Psoas muscle (tissue), 7 donors: ENCODE measurements at regions not wholly inside any gene's neighbourhood (a gene's known extent, or its start where the extent isn't known, plus 50 kb on each side); places are given as distances from the start of the nearest gene placed in this dataset.

Experiments
- ATAC-seq, 4 donors: fragments of 200-7000 bp; cut with Tn5 transposase; one replicate each; pipeline ENCODE4 v1.9.1; 2020; ENCODE audit warnings: moderate library complexity in 3 of 4, mild to moderate bottlenecking in 2 of 4
- DNase-seq, 2 donors: peaks; one replicate each; pipeline ENCODE4 v3.0.0-alpha.2; 2020
- H3K27ac ChIP-seq: fragments of 200-600 bp; one replicate; pipeline ENCODE4 v1.8.0; 2022
- H3K27me3 ChIP-seq, 3 donors: fragments of 200-600 bp in 1 of 3; one replicate each; pipeline versions ENCODE4 v1.6.1 to v1.8.0; 2013 to 2022; ENCODE audit warnings: low read length in 2 of 3, mild to moderate bottlenecking in 2 of 3, moderate library complexity in 1 of 3; ENCODE audit not compliant: insufficient read depth in 3 of 3
- H3K36me3 ChIP-seq, 2 donors: fragments of 200-600 bp in 1 of 2; one replicate each; pipeline versions ENCODE4 v1.6.1 to v1.8.0; 2013 to 2022; ENCODE audit warnings: low read depth in 1 of 2, mild to moderate bottlenecking in 1 of 2, moderate library complexity in 1 of 2; ENCODE audit not compliant: insufficient read depth in 1 of 2
- H3K4me1 ChIP-seq: fragments of 200-600 bp; one replicate; pipeline ENCODE4 v1.8.0; 2022
- H3K4me3 ChIP-seq: fragments of 200-600 bp; one replicate; pipeline ENCODE4 v1.8.0; 2022; ENCODE audit warnings: mild to moderate bottlenecking
- H3K9me3 ChIP-seq: fragments of 200-600 bp; one replicate; pipeline ENCODE4 v1.8.0; 2022
- WGBS, 3 donors: extraction: QIAGEN DNeasy Blood & Tissue Kit; methylation state at CpG; one replicate each; pipeline versions ENCODE4 v1.1.6 to v1.1.7; 2013; 5-methylcytosine and 5-hydroxymethylcytosine counted together
- intact Hi-C, 2 donors: fragments of 100-400 bp; cut with DNase I; formaldehyde crosslinking; loops; one replicate each; pipeline versions ENCODE4 v1.11.0 to v1.14.2; 2022
- TF ChIP-seq, protein P1 (sequence below): fragments of 200-600 bp; IDR thresholded peaks from one replicate; pipeline ENCODE4 v1.8.0; 2022; ENCODE audit warnings: antibody characterized with exemption
- donor health status: healthy with polysubstance abuse.
- donor health status: DM: no; HTN: no; CAD: no; lungs with moderate emphysema.
- donor health status: Bipolar disorder and iron deficiency.
- donor health status: healthy.
- donor health status: DM: yes; HTN: yes; CAD: no.
- donor health status: DM: no; HTN: no; CAD: no.
- donor health status: DM: yes; HTN: yes; CAD: no.

DNA sequence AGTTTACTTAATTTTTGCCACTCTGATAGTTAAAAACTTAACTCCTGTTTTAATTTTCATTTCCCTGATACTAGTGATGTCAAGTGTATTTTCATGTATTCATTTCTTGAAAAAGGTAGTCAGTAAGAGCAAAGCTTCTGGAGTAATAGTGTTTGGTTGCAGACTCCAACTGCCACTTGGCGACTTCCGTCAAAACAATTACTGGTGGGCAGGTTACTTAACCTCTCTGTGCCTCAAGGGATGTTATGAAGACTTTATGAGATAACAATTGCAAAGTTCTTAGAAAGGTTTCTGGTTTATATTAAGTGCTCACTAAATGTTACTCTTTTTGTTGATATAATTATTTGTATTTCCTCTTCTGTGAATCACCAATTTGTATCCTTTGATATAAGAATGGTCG is 129.7 kb downstream of the NFKBIZ start:
- no peak for ATAC-seq
- whole genome bisulfite sequencing, 3 donors = 78 to 91% (median 79%) methylated on average over 3 of the region's 3 CpGs
- DNase-seq = no peak
- Histone ChIP-seq H3K36me3 (no peaks in the 10 kb centered on the region), H3K4me3 (no peak overlapping the region), H3K27me3 (peaks cover 0 to 2% (median 0%) of the 10 kb centered on the region in 3 donors), H3K9me3 (no peaks in the 10 kb centered on the region), H3K4me1 (peaks cover 8% of the 10 kb centered on the region), H3K27ac (no peak overlapping the region)
- intact Hi-C loops = no loop called here
- TF ChIP-seq, protein P1, sequence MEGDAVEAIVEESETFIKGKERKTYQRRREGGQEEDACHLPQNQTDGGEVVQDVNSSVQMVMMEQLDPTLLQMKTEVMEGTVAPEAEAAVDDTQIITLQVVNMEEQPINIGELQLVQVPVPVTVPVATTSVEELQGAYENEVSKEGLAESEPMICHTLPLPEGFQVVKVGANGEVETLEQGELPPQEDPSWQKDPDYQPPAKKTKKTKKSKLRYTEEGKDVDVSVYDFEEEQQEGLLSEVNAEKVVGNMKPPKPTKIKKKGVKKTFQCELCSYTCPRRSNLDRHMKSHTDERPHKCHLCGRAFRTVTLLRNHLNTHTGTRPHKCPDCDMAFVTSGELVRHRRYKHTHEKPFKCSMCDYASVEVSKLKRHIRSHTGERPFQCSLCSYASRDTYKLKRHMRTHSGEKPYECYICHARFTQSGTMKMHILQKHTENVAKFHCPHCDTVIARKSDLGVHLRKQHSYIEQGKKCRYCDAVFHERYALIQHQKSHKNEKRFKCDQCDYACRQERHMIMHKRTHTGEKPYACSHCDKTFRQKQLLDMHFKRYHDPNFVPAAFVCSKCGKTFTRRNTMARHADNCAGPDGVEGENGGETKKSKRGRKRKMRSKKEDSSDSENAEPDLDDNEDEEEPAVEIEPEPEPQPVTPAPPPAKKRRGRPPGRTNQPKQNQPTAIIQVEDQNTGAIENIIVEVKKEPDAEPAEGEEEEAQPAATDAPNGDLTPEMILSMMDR = no peak

DNA sequence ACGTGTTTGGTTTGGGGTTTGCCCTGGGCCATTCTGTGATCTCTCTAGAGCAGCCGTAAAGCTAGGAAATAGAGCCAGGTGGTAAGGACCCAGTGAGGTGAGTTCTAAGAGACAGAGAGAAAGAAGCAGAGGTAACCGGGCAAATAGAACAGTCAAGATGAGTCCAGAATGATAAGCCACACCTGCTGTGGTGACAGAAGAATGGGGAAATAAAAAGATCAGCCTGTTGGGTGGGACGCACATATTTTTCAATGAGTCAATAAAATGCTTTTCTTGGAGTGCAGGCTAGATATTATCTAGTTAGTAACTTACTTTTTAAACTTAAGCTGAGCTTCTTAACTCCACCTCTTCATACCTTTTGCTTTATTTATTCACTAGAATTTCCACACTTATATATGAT is 135.0 kb downstream of the NFKBIZ start:
- no peaks in the 10 kb centered on the region for H3K4me1 ChIP-seq
- no peak for ATAC-seq
- 75 to 94% (median 78%) methylated on average over 4 of the region's 4 CpGs for WGBS, 3 donors
- intact Hi-C loops = loop anchor here in 1 of 2 donors (10.0 kb wide), 1 partner anchor 170 kb away; no protein-coding TSS in a partner anchor
- TF ChIP-seq, protein P1 = no peak
- no peak for DNase-seq
- H3K9me3 ChIP-seq = no peaks in the 10 kb centered on the region
- peaks cover 0 to 2% (median 0%) of the 10 kb centered on the region in 3 donors for H3K27me3 ChIP-seq
- H3K4me3 ChIP-seq = no peak overlapping the region
- no peaks in the 10 kb centered on the region for H3K36me3 ChIP-seq
- no peak overlapping the region for H3K27ac ChIP-seq

DNA sequence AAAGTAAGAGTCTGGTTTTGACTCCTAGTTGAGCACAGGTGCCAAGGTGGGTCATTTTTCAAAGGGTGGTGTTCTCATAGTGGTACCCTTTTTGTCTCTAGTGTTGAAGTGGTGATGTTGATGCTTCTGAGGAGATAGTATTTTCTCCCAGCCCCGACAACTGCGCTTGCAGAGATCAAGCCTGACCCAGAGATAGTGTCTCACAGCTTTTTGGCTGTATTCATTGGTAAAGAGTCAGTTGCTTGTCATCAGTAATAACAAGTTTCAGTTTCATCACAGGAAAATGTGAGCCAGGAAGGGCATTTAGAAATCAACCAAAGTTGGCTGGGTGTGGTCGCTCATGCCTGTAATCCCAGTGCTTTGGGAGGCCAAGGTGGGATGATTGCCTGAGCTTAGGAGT is 139.3 kb downstream of the NFKBIZ start:
- Histone ChIP-seq H3K27me3 (no peaks in the 10 kb centered on the region), H3K27ac (no peak overlapping the region), H3K4me3 (no peak overlapping the region), H3K9me3 (no peaks in the 10 kb centered on the region), H3K36me3 (no peaks in the 10 kb centered on the region), H3K4me1 (no peaks in the 10 kb centered on the region)
- 76 to 95% (median 92%) methylated on average over 3 of the region's 3 CpGs for WGBS, 3 donors
- intact Hi-C loops = loop anchor here in 1 of 2 donors (10.0 kb wide), 1 partner anchor 174 kb away; no protein-coding TSS in a partner anchor
- DNase-seq = no peak
- ATAC-seq = no peak
- TF ChIP-seq, protein P1 = no peak

DNA sequence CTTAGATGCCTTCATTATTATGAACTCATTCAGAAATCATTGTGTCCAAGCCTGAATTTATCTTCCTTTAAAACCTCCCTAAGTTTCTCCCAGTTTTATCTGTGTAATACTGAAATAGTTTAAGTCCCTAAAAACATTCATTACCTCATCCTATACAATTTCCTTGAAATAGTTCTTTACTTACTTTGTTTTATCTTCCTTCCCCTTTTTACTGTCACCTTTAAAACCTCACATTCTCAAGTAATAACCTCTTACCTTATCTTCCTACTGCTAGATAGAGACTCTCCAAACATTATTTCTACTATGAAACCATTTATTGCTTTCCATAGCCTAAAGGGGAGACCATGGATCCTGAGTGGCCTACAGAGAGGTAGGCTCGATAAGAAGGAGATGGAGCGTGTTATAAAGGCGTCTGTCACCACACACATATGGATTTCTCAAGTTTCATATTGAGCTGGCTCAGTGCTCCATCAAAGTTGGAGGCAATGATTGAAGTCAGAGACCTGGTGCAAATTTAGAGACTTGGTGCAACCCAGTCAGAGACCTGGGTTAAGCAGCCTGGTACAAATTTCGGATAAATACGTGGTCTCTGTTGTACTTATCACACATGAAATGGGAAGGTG is 140.4 kb downstream of the NFKBIZ start:
- no peak for DNase-seq
- 70 to 82% (median 73%) methylated on average over 5 of the region's 5 CpGs for WGBS, 3 donors
- TF ChIP-seq, protein P1 = no peak
- Histone ChIP-seq H3K27me3 (no peaks in the 10 kb centered on the region), H3K27ac (no peak overlapping the region), H3K4me3 (no peak overlapping the region), H3K36me3 (no peaks in the 10 kb centered on the region), H3K9me3 (no peaks in the 10 kb centered on the region), H3K4me1 (no peaks in the 10 kb centered on the region)
- ATAC-seq = no peak
- intact Hi-C loops = loop anchor here in 1 of 2 donors (10.0 kb wide), 1 partner anchor 175 kb away; no protein-coding TSS in a partner anchor

DNA sequence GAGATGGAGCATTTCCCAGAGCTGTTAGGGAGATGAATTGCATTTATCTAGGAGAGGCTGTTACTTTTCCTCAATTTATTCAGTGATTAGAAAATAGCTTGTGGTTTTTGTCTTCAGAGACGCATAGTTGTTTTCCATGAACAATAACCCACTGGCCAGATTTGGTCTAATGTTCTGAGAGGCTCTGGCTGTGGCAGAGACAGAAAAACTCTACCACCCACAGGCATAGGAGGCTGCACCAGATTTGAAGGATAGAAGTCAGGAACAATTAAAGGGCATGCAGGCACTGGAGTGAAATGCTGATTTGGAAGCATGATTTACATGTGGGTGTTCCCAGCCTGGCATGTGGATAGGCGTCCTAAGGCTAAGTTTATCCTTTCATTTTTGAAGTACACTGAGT is 143.5 kb downstream of the NFKBIZ start:
- Histone ChIP-seq H3K27ac (no peak overlapping the region), H3K36me3 (no peaks in the 10 kb centered on the region), H3K27me3 (no peaks in the 10 kb centered on the region), H3K9me3 (no peaks in the 10 kb centered on the region), H3K4me1 (no peaks in the 10 kb centered on the region), H3K4me3 (no peak overlapping the region)
- 66 to 71% (median 70%) methylated on average over 2 of the region's 2 CpGs for WGBS, 3 donors
- TF ChIP-seq, protein P1 = no peak
- ATAC-seq (no peak), DNase-seq (no peak)
- intact Hi-C loops = no loop called here
